Hepatocyte (in vitro differentiated cells): ENCODE measurements at regions not wholly inside any gene's neighbourhood (a gene's known extent, or its start where the extent isn't known, plus 50 kb on each side); places are given as distances from the start of the nearest gene placed in this dataset.

Experiments
- CTCF ChIP-seq: fragments of 200-600 bp; sonication (generic); IDR thresholded peaks from 2 replicates; pipeline ENCODE4 v1.5.1; 2016; ENCODE audit warnings: antibody characterized with exemption, mild to moderate bottlenecking; ENCODE audit not compliant: poor library complexity
- EZH2 ChIP-seq: fragments of 200-600 bp; sonication (generic); IDR thresholded peaks from 2 replicates; pipeline ENCODE4 v1.6.1; 2016; ENCODE audit warnings: antibody characterized with exemption, mild to moderate bottlenecking, borderline replicate concordance
- EZH2phosphoT487 ChIP-seq: fragments of 200-600 bp; sonication (generic); IDR thresholded peaks from one replicate; pipeline ENCODE4 v1.6.1; 2018; ENCODE audit warnings: antibody characterized with exemption, mild to moderate bottlenecking, low read depth, moderate library complexity; ENCODE audit not compliant: unreplicated experiment, severe bottlenecking

GRCh38 chr17:73902416-73903181, 258.4 kb upstream of the SDK2 start:
- TF ChIP-seq EZH2 = no peak
- no peak for TF ChIP-seq CTCF
- TF ChIP-seq EZH2phosphoT487 = no peak
